ENCODE measurements at regions not wholly inside any gene's neighbourhood (a gene's known extent, or its start where the extent isn't known, plus 50 kb on each side); places are given as distances from the start of the nearest gene placed in this dataset.

GRCh38 chr3:177690306-177690705, 493.0 kb upstream of the TBL1XR1 start:
- Histone ChIP-seq H3K27ac (no peak overlapping the region), H3K9me3 (no peaks in the 10 kb centered on the region), H3K36me3 (no peaks in the 10 kb centered on the region), H3K4me1 (peaks cover 0 to 6% of the 10 kb centered on the region in 2 donors), H3K4me3 (no peak overlapping the region), H3K27me3 (no peaks in the 10 kb centered on the region)
- no peak for DNase-seq (ENCODE audit: low spot score)
- TF ChIP-seq CTCF (IDR thresholded peaks at IDR 0.05), result no peak

DNA sequence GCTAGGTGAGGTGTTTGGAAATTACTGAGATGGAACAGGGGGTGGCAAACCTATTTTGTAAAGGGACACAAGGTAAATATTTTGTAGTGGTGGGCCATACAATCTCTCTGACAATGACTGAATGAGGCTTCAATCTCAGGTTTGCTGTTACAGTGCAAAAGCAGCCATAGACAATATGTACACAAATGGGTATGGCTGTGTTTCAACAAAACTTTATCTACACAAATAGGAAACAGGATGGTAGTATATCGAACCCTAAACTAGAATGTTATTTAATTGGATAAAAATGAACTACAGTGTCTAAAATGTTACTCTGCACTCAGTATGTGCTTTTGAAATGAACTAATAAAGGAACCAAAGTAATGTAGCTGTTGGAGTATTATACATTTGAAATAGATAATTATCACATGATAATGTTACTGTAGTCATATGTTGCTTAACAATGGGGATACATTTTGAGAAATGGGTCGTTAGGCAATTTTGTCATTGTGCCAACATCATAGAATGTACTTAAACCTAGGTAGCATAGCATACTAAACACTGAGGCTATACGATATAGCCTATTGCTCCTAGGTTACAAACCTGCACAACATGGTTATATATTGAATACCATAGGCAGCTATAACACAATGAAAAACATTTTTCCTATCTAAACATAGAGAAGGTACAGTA, 495.2 kb upstream of the TBL1XR1 start:
- peaks cover 0 to 6% of the 10 kb centered on the region in 2 donors for H3K4me1 ChIP-seq
- H3K27ac ChIP-seq, result no peak overlapping the region
- no peak for DNase-seq (ENCODE audit: low spot score)
- TF ChIP-seq CTCF (IDR thresholded peaks at IDR 0.05), result no peak
- H3K27me3 ChIP-seq, result no peaks in the 10 kb centered on the region
- H3K9me3 ChIP-seq, result no peaks in the 10 kb centered on the region
- H3K36me3 ChIP-seq, result no peaks in the 10 kb centered on the region
- no peak overlapping the region for H3K4me3 ChIP-seq

GRCh38 chr3:177693616-177694264, 496.5 kb upstream of the TBL1XR1 start:
- Histone ChIP-seq H3K4me3 (no peak overlapping the region), H3K4me1 (peaks cover 0 to 6% of the 10 kb centered on the region in 2 donors), H3K27me3 (no peaks in the 10 kb centered on the region), H3K9me3 (no peaks in the 10 kb centered on the region), H3K27ac (no peak overlapping the region), H3K36me3 (no peaks in the 10 kb centered on the region)
- no peak for TF ChIP-seq CTCF (IDR thresholded peaks at IDR 0.05)
- no peak for DNase-seq (ENCODE audit: low spot score)

DNA sequence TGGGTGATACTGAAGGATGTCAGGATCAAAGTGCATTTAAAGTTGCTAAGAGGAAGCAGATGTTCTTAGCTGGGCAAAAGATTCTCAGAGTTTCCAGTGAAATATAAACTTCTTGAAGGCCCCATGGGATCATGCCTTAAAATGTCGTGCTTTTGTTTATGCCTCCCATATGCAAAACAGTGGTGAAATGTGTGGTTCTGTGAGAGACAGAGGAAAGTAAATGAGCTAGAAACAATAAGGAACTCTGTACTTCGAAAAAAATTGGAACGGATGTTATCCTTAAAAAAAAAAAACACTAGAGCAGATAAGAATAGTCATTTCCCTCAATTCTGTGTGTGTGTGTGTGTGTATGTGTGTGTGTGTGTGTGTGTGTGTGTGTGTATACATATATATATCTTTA, 497.0 kb upstream of the TBL1XR1 start:
- no peaks in the 10 kb centered on the region for H3K27me3 ChIP-seq
- H3K4me1 ChIP-seq, result peaks cover 0 to 6% of the 10 kb centered on the region in 2 donors
- no peak for TF ChIP-seq CTCF (IDR thresholded peaks at IDR 0.05)
- no peak overlapping the region for H3K27ac ChIP-seq
- no peak for DNase-seq (ENCODE audit: low spot score)
- no peaks in the 10 kb centered on the region for H3K9me3 ChIP-seq
- no peak overlapping the region for H3K4me3 ChIP-seq
- no peaks in the 10 kb centered on the region for H3K36me3 ChIP-seq

DNA sequence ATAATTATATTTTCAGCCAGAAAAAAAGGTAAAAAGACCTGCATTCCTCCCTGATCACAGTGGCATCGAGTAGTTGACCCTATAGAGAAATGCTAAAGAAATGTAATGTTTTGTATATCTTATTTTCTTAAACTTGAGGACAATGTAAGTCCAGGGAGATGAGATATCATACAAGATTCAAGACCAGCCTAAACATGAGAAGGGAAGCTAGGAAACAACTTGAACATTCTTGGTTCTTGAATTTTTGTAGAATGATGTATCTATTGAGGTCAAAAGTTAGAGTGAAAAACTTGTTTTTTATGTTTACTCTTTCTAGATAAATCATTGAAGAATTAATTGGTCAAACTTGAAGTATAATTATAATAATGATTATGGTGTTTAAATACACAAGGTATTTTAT, 497.7 kb upstream of the TBL1XR1 start:
- no peak for DNase-seq (ENCODE audit: low spot score)
- no peak for TF ChIP-seq CTCF (IDR thresholded peaks at IDR 0.05)
- Histone ChIP-seq H3K4me3 (no peak overlapping the region), H3K4me1 (peaks cover 0 to 6% of the 10 kb centered on the region in 2 donors), H3K27ac (no peak overlapping the region), H3K9me3 (no peaks in the 10 kb centered on the region), H3K36me3 (no peaks in the 10 kb centered on the region), H3K27me3 (no peaks in the 10 kb centered on the region)
